C4-2B (cell line): ENCODE measurements at regions not wholly inside any gene's neighbourhood (a gene's known extent, or its start where the extent isn't known, plus 50 kb on each side); places are given as distances from the start of the nearest gene placed in this dataset.

Experiments used
- H3K27ac ChIP-seq: fragments of 450-650 bp; 2 replicates; pipeline ENCODE4 v1.5.1; 2017
- ZFX ChIP-seq: fragments of 450-650 bp; IDR thresholded peaks from 2 replicates; pipeline ENCODE4 v1.6.1; 2017
- TF ChIP-seq, protein P1 (sequence below): fragments of 450-650 bp; conservative IDR thresholded peaks from 2 replicates; pipeline ENCODE4 v1.5.1; 2017; ENCODE audit warnings: mild to moderate bottlenecking

DNA sequence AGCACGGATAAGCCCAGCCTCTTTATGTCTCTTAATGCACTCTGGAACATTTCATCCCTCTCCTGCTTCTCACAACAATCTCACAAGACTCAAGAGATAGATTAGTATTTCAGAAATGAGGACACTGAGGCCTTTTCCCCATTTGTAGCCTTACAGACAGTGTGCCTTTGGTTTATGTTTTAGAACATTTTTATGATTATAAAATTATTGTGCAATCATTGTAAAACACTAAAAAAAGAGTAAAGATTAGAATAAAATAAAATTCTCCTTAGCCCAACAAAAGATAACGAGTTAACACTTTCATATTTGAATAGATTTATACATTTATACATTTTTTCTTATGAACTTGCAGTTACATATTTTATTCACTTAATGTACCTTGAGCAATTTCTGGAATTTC lies 748.7 kb downstream of the TRIML1 start:
- no peak overlapping the region for H3K27ac ChIP-seq
- no peak for TF ChIP-seq ZFX
- TF ChIP-seq, protein P1, sequence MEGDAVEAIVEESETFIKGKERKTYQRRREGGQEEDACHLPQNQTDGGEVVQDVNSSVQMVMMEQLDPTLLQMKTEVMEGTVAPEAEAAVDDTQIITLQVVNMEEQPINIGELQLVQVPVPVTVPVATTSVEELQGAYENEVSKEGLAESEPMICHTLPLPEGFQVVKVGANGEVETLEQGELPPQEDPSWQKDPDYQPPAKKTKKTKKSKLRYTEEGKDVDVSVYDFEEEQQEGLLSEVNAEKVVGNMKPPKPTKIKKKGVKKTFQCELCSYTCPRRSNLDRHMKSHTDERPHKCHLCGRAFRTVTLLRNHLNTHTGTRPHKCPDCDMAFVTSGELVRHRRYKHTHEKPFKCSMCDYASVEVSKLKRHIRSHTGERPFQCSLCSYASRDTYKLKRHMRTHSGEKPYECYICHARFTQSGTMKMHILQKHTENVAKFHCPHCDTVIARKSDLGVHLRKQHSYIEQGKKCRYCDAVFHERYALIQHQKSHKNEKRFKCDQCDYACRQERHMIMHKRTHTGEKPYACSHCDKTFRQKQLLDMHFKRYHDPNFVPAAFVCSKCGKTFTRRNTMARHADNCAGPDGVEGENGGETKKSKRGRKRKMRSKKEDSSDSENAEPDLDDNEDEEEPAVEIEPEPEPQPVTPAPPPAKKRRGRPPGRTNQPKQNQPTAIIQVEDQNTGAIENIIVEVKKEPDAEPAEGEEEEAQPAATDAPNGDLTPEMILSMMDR, result no peak

DNA sequence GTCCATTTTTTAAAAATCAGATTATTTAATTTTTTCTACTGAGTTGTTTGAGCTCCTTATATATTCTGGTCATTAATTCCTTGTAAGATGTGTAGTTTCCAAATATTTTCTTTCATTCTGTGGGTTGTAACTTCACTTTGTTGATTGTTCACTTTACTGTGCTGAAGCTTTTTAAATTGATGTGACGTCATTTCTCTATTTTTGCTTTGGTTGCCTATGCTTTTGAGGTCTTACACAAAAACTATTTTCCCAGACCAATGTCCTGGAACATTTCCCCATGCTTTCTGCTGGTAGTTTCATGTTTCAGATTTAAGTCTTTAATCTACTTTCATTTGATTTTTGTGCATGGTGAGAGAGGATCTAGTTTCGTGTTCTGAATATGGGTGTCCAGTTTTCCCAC lies 753.6 kb downstream of the TRIML1 start:
- TF ChIP-seq, protein P1, result no peak
- TF ChIP-seq ZFX, result no peak
- no peak overlapping the region for H3K27ac ChIP-seq

DNA sequence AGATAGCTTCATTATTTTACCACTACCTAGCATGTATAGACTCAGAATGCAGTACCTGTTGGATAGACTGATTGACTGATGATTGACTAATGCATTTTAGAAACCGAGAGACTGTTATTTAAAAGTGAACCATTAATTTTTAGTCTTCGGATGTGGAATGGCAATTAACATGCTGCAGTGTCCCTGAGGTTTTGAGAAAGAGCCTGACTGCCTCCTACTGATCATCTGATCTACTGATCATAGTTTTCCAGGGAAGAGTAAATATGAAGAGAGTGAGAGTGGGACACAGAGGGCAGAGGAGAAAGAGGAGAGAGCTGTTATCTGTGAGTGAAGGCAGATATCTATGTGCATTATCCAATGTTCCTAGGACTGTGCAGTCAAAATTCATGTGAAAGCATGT lies 764.7 kb downstream of the TRIML1 start:
- no peak overlapping the region for H3K27ac ChIP-seq
- TF ChIP-seq, protein P1, result peak; percentile 17; the same call in 1 of the 2 replicates
- TF ChIP-seq ZFX, result no peak

DNA sequence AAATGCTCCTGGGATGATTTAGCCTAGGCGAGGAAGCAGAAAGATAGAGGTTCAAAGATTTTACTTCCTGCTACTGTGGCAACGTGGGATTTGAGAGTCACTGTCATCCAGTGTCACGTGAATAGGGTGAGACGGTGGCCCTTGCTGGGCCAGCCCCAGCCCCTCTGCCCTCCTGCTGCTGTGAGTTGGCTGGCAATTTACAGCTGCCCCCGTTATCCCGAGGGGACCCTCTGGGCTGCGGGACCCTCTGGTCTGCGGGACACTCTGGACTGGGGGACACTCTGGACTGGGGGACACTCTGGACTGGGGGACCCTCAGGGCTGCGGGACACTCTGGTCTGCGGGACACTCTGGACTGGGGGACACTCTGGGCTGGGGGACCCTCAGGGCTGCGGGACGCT lies 765.4 kb downstream of the TRIML1 start:
- H3K27ac ChIP-seq, result no peak overlapping the region

DNA sequence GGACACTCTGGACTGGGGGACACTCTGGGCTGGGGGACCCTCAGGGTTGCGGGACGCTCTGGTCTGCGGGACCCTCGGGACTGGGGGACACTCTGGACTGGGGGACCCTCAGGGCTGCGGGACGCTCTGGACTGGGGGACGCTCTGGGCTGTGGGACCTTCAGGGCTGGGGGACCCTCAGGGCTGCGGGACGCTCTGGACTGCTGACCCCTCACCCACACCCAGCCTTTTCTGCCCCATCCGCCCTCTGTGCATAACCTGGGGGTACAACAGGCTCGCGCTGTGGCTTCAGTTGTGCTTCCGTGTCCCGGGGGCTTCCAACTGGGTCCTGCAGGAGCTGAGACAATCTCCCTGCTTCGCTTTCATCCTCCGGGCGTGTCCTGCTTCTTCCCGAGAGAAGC lies 766.0 kb downstream of the TRIML1 start:
- no peak for TF ChIP-seq ZFX
- TF ChIP-seq, protein P1, result no peak

More for the DNA sequence above, 765.4 kb downstream of the TRIML1 start:
- no peak for TF ChIP-seq ZFX
- TF ChIP-seq, protein P1, result no peak

DNA sequence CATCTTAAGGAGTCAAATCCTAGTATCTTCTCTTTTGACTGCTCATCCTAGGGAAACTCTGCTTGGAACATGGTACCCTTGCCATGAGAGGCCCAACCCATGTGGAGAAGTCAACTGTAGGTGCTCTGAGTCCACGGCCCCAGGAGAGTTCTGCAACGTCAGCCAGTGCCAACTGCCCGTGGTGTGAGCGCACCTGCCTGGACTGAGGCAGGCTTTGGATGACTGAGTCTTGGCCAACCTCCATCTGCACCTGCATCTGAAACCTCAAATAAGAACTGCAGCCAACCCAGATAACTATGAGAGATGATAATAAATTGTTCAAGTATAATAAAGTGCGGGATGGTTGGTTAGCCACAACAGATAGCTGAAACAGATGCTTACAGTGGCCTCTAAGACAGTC lies 772.0 kb downstream of the TRIML1 start:
- no peak overlapping the region for H3K27ac ChIP-seq
- no peak for TF ChIP-seq ZFX
- TF ChIP-seq, protein P1, result no peak

More for the DNA sequence above, 766.0 kb downstream of the TRIML1 start:
- no peak overlapping the region for H3K27ac ChIP-seq

DNA sequence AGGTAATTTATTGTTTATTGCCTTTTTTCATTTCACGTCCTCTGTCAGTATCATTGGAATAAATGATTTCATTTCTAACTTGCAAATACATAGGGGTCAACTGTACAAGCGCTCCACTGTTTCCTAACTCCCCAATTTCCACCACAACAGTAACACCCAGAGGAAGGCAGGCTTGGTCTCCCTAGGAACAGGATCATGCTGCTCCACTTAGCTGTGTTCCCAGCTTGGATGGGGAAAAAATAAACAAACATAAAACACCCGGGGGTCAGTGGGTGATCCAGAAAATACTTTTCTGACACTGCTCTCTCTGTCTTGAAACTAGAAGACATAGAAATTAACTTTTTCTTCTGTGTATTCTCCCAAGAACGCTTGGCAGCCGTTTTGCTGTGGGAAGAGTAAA lies 772.5 kb downstream of the TRIML1 start:
- TF ChIP-seq, protein P1, result no peak
- no peak for TF ChIP-seq ZFX
- H3K27ac ChIP-seq, result no peak overlapping the region
